ENCODE measurements at regions not wholly inside any gene's neighbourhood (a gene's known extent, or its start where the extent isn't known, plus 50 kb on each side); places are given as distances from the start of the nearest gene placed in this dataset.

DNA sequence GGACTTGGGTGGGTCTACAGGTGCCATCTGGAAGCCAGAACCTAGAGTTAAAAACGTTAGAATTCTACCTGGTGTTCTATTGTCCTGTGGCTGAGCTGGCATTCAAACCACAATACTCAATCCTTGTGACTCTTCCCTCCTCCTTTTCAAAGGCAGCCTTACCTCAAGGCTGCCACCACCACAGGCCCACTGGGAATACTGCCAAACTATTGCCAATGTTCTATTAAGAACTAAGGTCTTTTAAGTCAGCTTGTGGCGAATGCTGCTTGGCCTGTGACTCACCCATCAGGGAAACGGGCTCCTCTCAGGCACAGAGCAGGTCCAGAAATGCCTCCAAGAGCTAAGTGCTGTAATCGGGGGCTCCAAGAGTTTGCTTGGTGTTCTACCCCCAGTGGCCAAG lies 1008.4 kb downstream of the JRKL start (continued):
- TF ChIP-seq RAD21 (IDR thresholded peaks at IDR 0.05) (no peak), RXRA (IDR thresholded peaks at IDR 0.05) (no peak), FOXA2 (IDR thresholded peaks at IDR 0.05) (no peak), FOXA1 (IDR thresholded peaks at IDR 0.05) (no peak), TAF1 (conservative IDR thresholded peaks at IDR 0.05) (no peak), HNF4A (conservative IDR thresholded peaks at IDR 0.05) (no peak), JUND (IDR thresholded peaks at IDR 0.05) (no peak)

DNA sequence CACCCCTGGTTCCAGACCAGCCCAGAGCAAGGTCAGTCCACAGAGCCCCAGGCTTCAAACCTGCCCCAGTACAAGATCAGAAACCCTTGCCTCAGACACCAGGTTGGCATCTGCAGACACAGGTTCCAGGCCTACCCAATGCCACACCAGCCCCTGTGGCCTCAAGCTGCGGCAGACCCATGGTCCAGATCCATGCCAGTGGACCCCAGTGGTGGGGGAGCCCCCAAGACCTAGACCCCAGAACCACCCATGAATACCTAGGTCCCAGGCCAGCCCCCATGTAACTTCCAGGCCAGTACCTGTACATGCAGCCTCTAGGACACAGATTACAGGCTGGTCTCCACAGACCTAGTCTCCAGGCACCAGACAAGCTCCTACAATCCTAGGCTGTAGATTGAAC lies 1019.3 kb downstream of the JRKL start:
- H3K9me3 ChIP-seq (ENCODE audit: control insufficient read depth in 4 of 4, low read length in 3 of 4) = peaks cover 0 to 4% (median under 1%) of the 10 kb centered on the region in 4 donors
- whole genome bisulfite sequencing = 78% methylated on average over 1 of the region's 1 CpG
- no peak overlapping the region for H3K9ac ChIP-seq (ENCODE audit: low read depth in 1 of 2, low read length in 2 of 2)
- H3K36me3 ChIP-seq (ENCODE audit: control insufficient read depth in 4 of 4, insufficient read depth in 3 of 4, low read depth in 1 of 4, low read length in 3 of 4) = no peaks in the 10 kb centered on the region
- no peak overlapping the region for H3K27ac ChIP-seq (ENCODE audit: low read depth in 1 of 2, low read length in 2 of 2)
- H3K27me3 ChIP-seq (ENCODE audit: control insufficient read depth in 4 of 4, insufficient read depth in 4 of 4, low read length in 3 of 4) = no peaks in the 10 kb centered on the region
- no peaks in the 10 kb centered on the region for H3K4me1 ChIP-seq (ENCODE audit: control insufficient read depth in 4 of 4, insufficient read depth in 4 of 4, low read length in 3 of 4)
- DNase-seq (ENCODE audit: low spot score) = no peak
- TF ChIP-seq HNF4G (IDR thresholded peaks at IDR 0.05) = no peak
- no peak for TF ChIP-seq GABPA (IDR thresholded peaks at IDR 0.05 in 1 of 2, conservative IDR thresholded peaks at IDR 0.05 in 1 of 2)
- no peak overlapping the region for H3K4me3 ChIP-seq (ENCODE audit: low read depth in 1 of 3, low read length in 3 of 3)

- H3K4me3 ChIP-seq (ENCODE audit: low read depth in 1 of 3, low read length in 3 of 3) = no peak overlapping the region
- H3K27ac ChIP-seq (ENCODE audit: low read depth in 1 of 2, low read length in 2 of 2) = no peak overlapping the region
- no peak for DNase-seq (ENCODE audit: low spot score)
- H3K27me3 ChIP-seq (ENCODE audit: control insufficient read depth in 4 of 4, insufficient read depth in 4 of 4, low read length in 3 of 4) = no peaks in the 10 kb centered on the region
- peaks cover 0 to 1% (median 0%) of the 10 kb centered on the region in 4 donors for H3K9me3 ChIP-seq (ENCODE audit: control insufficient read depth in 4 of 4, low read length in 3 of 4)
- H3K4me1 ChIP-seq (ENCODE audit: control insufficient read depth in 4 of 4, insufficient read depth in 4 of 4, low read length in 3 of 4) = no peaks in the 10 kb centered on the region
- H3K36me3 ChIP-seq (ENCODE audit: control insufficient read depth in 4 of 4, insufficient read depth in 3 of 4, low read depth in 1 of 4, low read length in 3 of 4) = no peaks in the 10 kb centered on the region
- no peak overlapping the region for H3K9ac ChIP-seq (ENCODE audit: low read depth in 1 of 2, low read length in 2 of 2)
- TF ChIP-seq, protein P1, sequence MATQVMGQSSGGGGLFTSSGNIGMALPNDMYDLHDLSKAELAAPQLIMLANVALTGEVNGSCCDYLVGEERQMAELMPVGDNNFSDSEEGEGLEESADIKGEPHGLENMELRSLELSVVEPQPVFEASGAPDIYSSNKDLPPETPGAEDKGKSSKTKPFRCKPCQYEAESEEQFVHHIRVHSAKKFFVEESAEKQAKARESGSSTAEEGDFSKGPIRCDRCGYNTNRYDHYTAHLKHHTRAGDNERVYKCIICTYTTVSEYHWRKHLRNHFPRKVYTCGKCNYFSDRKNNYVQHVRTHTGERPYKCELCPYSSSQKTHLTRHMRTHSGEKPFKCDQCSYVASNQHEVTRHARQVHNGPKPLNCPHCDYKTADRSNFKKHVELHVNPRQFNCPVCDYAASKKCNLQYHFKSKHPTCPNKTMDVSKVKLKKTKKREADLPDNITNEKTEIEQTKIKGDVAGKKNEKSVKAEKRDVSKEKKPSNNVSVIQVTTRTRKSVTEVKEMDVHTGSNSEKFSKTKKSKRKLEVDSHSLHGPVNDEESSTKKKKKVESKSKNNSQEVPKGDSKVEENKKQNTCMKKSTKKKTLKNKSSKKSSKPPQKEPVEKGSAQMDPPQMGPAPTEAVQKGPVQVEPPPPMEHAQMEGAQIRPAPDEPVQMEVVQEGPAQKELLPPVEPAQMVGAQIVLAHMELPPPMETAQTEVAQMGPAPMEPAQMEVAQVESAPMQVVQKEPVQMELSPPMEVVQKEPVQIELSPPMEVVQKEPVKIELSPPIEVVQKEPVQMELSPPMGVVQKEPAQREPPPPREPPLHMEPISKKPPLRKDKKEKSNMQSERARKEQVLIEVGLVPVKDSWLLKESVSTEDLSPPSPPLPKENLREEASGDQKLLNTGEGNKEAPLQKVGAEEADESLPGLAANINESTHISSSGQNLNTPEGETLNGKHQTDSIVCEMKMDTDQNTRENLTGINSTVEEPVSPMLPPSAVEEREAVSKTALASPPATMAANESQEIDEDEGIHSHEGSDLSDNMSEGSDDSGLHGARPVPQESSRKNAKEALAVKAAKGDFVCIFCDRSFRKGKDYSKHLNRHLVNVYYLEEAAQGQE (IDR thresholded peaks at IDR 0.05) = no peak
- TF ChIP-seq SP1 (IDR thresholded peaks at IDR 0.05) (no peak), EGR1 (IDR thresholded peaks at IDR 0.05; ENCODE audit: low read depth in 2 of 2) (no peak), TAF1 (conservative IDR thresholded peaks at IDR 0.05) (no peak), GABPA (IDR thresholded peaks at IDR 0.05 in 1 of 2, conservative IDR thresholded peaks at IDR 0.05 in 1 of 2) (no peak), RAD21 (IDR thresholded peaks at IDR 0.05) (no peak), MAX (IDR thresholded peaks at IDR 0.05) (no peak), NR2F2 (IDR thresholded peaks at IDR 0.05) (no peak)
- TF ChIP-seq, protein P2, sequence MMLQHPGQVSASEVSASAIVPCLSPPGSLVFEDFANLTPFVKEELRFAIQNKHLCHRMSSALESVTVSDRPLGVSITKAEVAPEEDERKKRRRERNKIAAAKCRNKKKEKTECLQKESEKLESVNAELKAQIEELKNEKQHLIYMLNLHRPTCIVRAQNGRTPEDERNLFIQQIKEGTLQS (IDR thresholded peaks at IDR 0.05) = no peak
- TF ChIP-seq, protein P3, sequence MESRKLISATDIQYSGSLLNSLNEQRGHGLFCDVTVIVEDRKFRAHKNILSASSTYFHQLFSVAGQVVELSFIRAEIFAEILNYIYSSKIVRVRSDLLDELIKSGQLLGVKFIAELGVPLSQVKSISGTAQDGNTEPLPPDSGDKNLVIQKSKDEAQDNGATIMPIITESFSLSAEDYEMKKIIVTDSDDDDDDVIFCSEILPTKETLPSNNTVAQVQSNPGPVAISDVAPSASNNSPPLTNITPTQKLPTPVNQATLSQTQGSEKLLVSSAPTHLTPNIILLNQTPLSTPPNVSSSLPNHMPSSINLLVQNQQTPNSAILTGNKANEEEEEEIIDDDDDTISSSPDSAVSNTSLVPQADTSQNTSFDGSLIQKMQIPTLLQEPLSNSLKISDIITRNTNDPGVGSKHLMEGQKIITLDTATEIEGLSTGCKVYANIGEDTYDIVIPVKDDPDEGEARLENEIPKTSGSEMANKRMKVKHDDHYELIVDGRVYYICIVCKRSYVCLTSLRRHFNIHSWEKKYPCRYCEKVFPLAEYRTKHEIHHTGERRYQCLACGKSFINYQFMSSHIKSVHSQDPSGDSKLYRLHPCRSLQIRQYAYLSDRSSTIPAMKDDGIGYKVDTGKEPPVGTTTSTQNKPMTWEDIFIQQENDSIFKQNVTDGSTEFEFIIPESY (IDR thresholded peaks at IDR 0.05) = no peak
- 49% methylated on average over 2 of the region's 2 CpGs for WGBS
Observed at GRCh38 chr11:97414801-97415200, 1025.0 kb downstream of the JRKL start.
